GM12878 (cell line): ENCODE measurements at regions not wholly inside any gene's neighbourhood (a gene's known extent, or its start where the extent isn't known, plus 50 kb on each side); places are given as distances from the start of the nearest gene placed in this dataset.

Experiments used
- ATAC-seq: fragments of 200-7000 bp; cut with Tn5 transposase; 3 replicates; pipeline ENCODE4 v1.9.1; 2020; ENCODE audit warnings: mild to moderate bottlenecking, moderate library complexity
- BruUV-seq: library from RNA; stranded (reverse); fragments of 400-500 nt; replicated peaks from 2 replicates; lab custom pipeline; 2021; lab: Mats Ljungman, UMichigan
- CTCF ChIA-PET: fragments of 300-600 bp; sonication (Branson Sonifier 250); formaldehyde crosslinking; extraction: SDS; loops from one replicate; lab custom pipeline; 2021; ENCODE audit warnings: inconsistent platforms; lab: Yijun Ruan, JAX
- POLR2A ChIA-PET: fragments of 350-600 bp; formaldehyde crosslinking; extraction: SDS; loops from one replicate; lab custom pipeline; 2021; ENCODE audit warnings: inconsistent platforms; lab: Charles Lee
- RAD21 ChIA-PET: fragments of 300-600 bp; sonication (Branson Sonifier 250); formaldehyde crosslinking; loops from one replicate; lab custom pipeline; 2023; ENCODE audit warnings: antibody characterized with exemption; ENCODE audit not compliant: unreplicated experiment; lab: Charles Lee
- SMC1A ChIA-PET: fragments of 300-600 bp; sonication (Branson Sonifier 250); formaldehyde crosslinking; loops from one replicate; lab custom pipeline; 2023; ENCODE audit not compliant: unreplicated experiment, uncharacterized antibody; lab: Charles Lee
- DNase-seq: peaks from one replicate; pipeline ENCODE4 v3.0.0-alpha.2; 2011; ENCODE audit warnings: low read depth, low spot score
- FAIRE-seq: peaks from 3 replicates; lab custom pipeline; 2011; peaks lifted over from hg19 to GRCh38; lab: Jason Lieb, UNC
- H2AFZ ChIP-seq: 2 replicates; pipeline ENCODE4 v1.6.0; 2011; ENCODE audit warnings: low read depth, low read length, control low read depth; ENCODE audit not compliant: control insufficient read depth
- H3K27ac ChIP-seq: 2 replicates; pipeline ENCODE4 v1.5.1; 2011; ENCODE audit warnings: control low read depth; ENCODE audit not compliant: control insufficient read depth, insufficient read depth
- H3K27me3 ChIP-seq, 2 experiments: replicated peaks in 1 of 2; 2 replicates each; pipeline versions ENCODE4 v1.6.0 to v1.6.1; 2011; ENCODE audit warnings: low read length in 1 of 2; ENCODE audit not compliant: control insufficient read depth in 2 of 2, insufficient read depth in 2 of 2
- H3K36me3 ChIP-seq, 2 experiments: 2 replicates each; pipeline ENCODE4 v1.5.1; 2011; ENCODE audit warnings: low read length in 1 of 2; ENCODE audit not compliant: control insufficient read depth in 2 of 2, insufficient read depth in 2 of 2
- H3K4me1 ChIP-seq: 2 replicates; pipeline ENCODE4 v1.6.1; 2011; ENCODE audit warnings: mild to moderate bottlenecking, low read length, moderate library complexity, mixed read lengths; ENCODE audit not compliant: control insufficient read depth, insufficient read depth
- H3K4me2 ChIP-seq: 2 replicates; pipeline ENCODE4 v1.6.0; 2011; ENCODE audit warnings: control low read depth; ENCODE audit not compliant: control insufficient read depth, insufficient read depth
- H3K4me3 ChIP-seq: fragments of 200-600 bp; sonication (generic); 2 replicates; pipeline ENCODE4 v1.5.1; 2016
- H3K79me2 ChIP-seq: 2 replicates; pipeline ENCODE4 v1.6.0; 2011; ENCODE audit warnings: low read length; ENCODE audit not compliant: control insufficient read depth, insufficient read depth
- H3K9ac ChIP-seq: 2 replicates; pipeline ENCODE4 v1.8.0; 2011; ENCODE audit warnings: low read length, control low read depth, mixed read lengths; ENCODE audit not compliant: control insufficient read depth, insufficient read depth
- H3K9me3 ChIP-seq: replicated peaks from 3 replicates; pipeline ENCODE4 v1.5.1; 2011; ENCODE audit warnings: mild to moderate bottlenecking, low read length; ENCODE audit not compliant: control insufficient read depth, insufficient read depth
- H4K20me1 ChIP-seq: 2 replicates; pipeline ENCODE4 v1.6.0; 2011; ENCODE audit not compliant: control insufficient read depth, insufficient read depth
- BCL3 ChIP-seq: IDR thresholded peaks from 2 replicates; pipeline ENCODE4 v1.6.1; 2011; ENCODE audit warnings: borderline replicate concordance, low read depth, mild to moderate bottlenecking, moderate library complexity, low read length; ENCODE audit not compliant: insufficient read depth, poor library complexity, severe bottlenecking
- CEBPB ChIP-seq, 2 experiments: fragments of 150-350 bp in 1 of 2; IDR thresholded peaks; 2 replicates each; pipeline ENCODE4 v1.6.1; 2012 to 2014; ENCODE audit warnings: low read depth in 2 of 2, low read length in 2 of 2, borderline replicate concordance in 1 of 2, inconsistent platforms in 1 of 2
- ETV6 ChIP-seq, 2 experiments: fragments of 450-650 bp in 1 of 2; IDR thresholded peaks in 1 of 2; conservative IDR thresholded peaks in 1 of 2; 2 replicates each; pipeline ENCODE4 v1.6.1; 2014; ENCODE audit warnings: antibody characterized with exemption in 1 of 2, borderline replicate concordance in 1 of 2, low read depth in 1 of 2, mild to moderate bottlenecking in 1 of 2, moderate library complexity in 1 of 2
- NR2C1 ChIP-seq: fragments of 450-650 bp; IDR thresholded peaks from 2 replicates; pipeline ENCODE4 v1.6.1; 2017; ENCODE audit warnings: antibody characterized with exemption, mild to moderate bottlenecking, moderate library complexity
- NRF1 ChIP-seq: conservative IDR thresholded peaks from 2 replicates; pipeline ENCODE4 v1.6.1; 2011; ENCODE audit warnings: mild to moderate bottlenecking, low read depth, low read length, improper control_type of control experiment
- RELA ChIP-seq: fragments of 450-650 bp; IDR thresholded peaks from 2 replicates; pipeline ENCODE4 v1.8.0; 2014; ENCODE audit warnings: borderline replicate concordance; ENCODE audit not compliant: partially characterized antibody
- SMC3 ChIP-seq: IDR thresholded peaks from 2 replicates; pipeline ENCODE4 v1.6.1; 2011; ENCODE audit warnings: low read length, improper control_type of control experiment, borderline replicate concordance
- SREBF1 ChIP-seq: IDR thresholded peaks from 2 replicates; pipeline ENCODE4 v1.6.1; 2012; ENCODE audit warnings: mild to moderate bottlenecking, low read length
- TCF3 ChIP-seq: IDR thresholded peaks from 2 replicates; pipeline ENCODE4 v1.6.1; 2012; ENCODE audit warnings: low read depth, mild to moderate bottlenecking, low read length, borderline replicate concordance; ENCODE audit not compliant: insufficient read depth
- ZBED1 ChIP-seq: IDR thresholded peaks from 2 replicates; pipeline ENCODE4 v1.6.1; 2016; ENCODE audit warnings: borderline replicate concordance
- WGBS: methylation state at CpG from one replicate; pipeline ENCODE4 v1.1.6; 2016; ENCODE audit warnings: low lambda C conversion rate; ENCODE audit not compliant: insufficient replicate concordance, insufficient coverage; ENCODE audit errors: missing lambda C conversion rate; 5-methylcytosine and 5-hydroxymethylcytosine counted together
- in situ Hi-C: fragments of 300-500 bp; cut with MboI; formaldehyde crosslinking; loops from 9 replicates; pipeline ENCODE4 v1.14.3; 2018; ENCODE audit warnings: mixed read lengths
- intact Hi-C: fragments of 100-400 bp; cut with micrococcal nuclease; formaldehyde crosslinking; loops from one replicate; pipeline ENCODE4 v1.14.2; 2022; ENCODE audit not compliant: unreplicated experiment

GRCh38 chr3:3705090-3705775 lies 94.0 kb upstream of the LRRN1 start (continued):
- TF ChIP-seq ETV6 (conservative IDR thresholded peaks at IDR 0.05 in 1 of 2, IDR thresholded peaks at IDR 0.05 in 1 of 2; ENCODE audit: borderline replicate concordance in 1 of 2, low read depth in 1 of 2) (no peak), TCF3 (no peak), CEBPB (IDR thresholded peaks at IDR 0.05; ENCODE audit: borderline replicate concordance in 1 of 2, low read depth in 2 of 2, low read length in 2 of 2) (no peak), NRF1 (no peak), NR2C1 (no peak), SREBF1 (no peak), BCL3 (no peak), RELA (no peak)

- H3K79me2 ChIP-seq: no peaks in the 10 kb centered on the region
- TF ChIP-seq ZBED1 (no peak), SMC3 (no peak)
- TF ChIP-seq, all 136 proteins: peak for 0
- H3K4me1 ChIP-seq: no peaks in the 10 kb centered on the region
- H3K4me3 ChIP-seq: no peak overlapping the region
- CTCF ChIA-PET: no interaction called here
- H3K27me3 ChIP-seq: no peaks in the 10 kb centered on the region
- H4K20me1 ChIP-seq: no peaks in the 10 kb centered on the region
- H3K36me3 ChIP-seq: no peaks in the 10 kb centered on the region
- RAD21 ChIA-PET: no interaction called here
- SMC1A ChIA-PET: no interaction called here
- FAIRE-seq (no peak), ATAC-seq (no peak), DNase-seq (no peak)
- H3K27ac ChIP-seq: no peak overlapping the region
- H3K9ac ChIP-seq: no peak overlapping the region
- in situ Hi-C loops (no loop called here), intact Hi-C loops (no loop called here)
- WGBS: 53% methylated on average over 5 of the region's 5 CpGs
- BruUV-seq: no TSS peak
- H3K9me3 ChIP-seq: no peaks in the 10 kb centered on the region
- H2AFZ ChIP-seq: no peak overlapping the region
- no peak overlapping the region for H3K4me2 ChIP-seq
- POLR2A ChIA-PET: no interaction called here
Measured at GRCh38 chr3:3701949-3702348, 97.3 kb upstream of the LRRN1 start.
